8988T (cell line): ENCODE measurements at regions not wholly inside any gene's neighbourhood (a gene's known extent, or its start where the extent isn't known, plus 50 kb on each side); places are given as distances from the start of the nearest gene placed in this dataset.

Experiments
- DNase-seq: peaks from one replicate; pipeline ENCODE4 v3.0.0; 2011

GRCh38 chr5:175021841-175022625 is 297.7 kb downstream of the MSX2 start:
- DNase-seq: no peak

- no peak for DNase-seq
Measured at GRCh38 chr5:175021321-175021720, 296.9 kb downstream of the MSX2 start.

DNA sequence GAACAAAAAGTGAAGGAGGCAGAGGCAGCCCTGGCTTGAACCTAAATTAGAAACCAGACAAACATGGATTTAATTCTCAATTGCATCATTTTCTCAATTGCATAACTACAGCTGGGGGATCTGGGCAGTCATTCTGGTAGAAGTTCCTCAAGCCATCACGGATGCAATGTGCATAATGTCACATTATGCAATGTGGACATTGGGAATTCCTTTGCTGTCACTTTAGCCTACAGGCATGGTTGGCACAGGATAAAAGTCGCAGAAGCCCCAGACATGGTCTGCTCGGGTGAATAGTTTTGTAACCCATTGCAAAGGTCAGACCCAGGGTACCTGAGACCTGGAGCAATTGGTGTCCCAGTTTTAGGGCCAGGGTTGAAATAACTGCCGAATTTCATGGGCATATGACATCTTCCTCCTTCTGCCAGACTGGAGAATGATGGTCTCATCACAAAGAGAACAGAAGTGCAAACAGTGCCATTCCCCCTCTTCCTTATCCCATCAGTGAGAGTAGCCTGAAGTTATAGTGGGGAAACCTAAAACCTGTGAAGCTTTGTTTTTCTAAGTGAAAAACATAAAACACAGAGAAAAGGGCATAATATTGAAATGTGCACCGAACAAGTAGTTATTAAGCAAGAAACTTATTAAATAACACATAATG is 290.8 kb downstream of the MSX2 start:
- no peak for DNase-seq

DNA sequence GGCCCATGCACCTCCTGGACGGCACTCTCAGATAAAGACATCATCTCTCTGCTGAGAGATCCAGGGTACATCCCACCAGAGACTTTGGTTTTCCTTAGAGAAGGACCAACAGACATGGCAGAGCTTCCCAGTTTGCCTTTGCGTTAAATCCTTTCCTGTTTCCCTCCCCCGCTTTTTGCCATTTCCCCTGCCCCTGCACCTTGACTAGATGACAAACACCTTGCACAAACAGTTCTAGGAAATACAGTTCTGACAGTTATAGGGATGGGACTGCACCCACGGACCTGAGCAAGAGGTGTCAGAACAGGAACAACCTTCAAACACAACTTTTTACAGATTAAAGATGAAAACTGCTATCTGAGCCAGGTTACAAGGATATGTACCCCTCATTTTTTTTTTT is 288.9 kb downstream of the MSX2 start:
- DNase-seq: no peak

DNA sequence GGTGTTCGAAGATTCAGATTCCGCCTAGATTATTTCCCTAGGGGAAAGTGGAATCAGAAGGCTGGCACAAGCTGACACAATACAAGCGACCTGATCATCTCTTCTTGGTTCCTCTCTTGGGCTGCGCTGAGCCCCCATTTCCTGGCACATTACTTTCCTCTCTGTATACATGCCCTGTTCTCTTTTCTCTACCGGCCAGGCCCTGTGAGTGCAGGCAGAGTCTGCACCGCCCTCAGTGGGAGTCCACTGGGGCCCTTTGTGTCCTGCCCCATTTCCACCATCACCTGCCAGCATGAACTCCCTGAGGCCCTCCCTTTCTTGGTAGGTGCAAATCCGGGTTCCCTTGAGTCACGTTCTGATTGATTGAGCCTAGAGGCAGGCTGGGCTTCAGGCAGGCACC is 287.9 kb downstream of the MSX2 start:
- no peak for DNase-seq

GRCh38 chr5:175003531-175003930 is 279.1 kb downstream of the MSX2 start:
- no peak for DNase-seq

DNA sequence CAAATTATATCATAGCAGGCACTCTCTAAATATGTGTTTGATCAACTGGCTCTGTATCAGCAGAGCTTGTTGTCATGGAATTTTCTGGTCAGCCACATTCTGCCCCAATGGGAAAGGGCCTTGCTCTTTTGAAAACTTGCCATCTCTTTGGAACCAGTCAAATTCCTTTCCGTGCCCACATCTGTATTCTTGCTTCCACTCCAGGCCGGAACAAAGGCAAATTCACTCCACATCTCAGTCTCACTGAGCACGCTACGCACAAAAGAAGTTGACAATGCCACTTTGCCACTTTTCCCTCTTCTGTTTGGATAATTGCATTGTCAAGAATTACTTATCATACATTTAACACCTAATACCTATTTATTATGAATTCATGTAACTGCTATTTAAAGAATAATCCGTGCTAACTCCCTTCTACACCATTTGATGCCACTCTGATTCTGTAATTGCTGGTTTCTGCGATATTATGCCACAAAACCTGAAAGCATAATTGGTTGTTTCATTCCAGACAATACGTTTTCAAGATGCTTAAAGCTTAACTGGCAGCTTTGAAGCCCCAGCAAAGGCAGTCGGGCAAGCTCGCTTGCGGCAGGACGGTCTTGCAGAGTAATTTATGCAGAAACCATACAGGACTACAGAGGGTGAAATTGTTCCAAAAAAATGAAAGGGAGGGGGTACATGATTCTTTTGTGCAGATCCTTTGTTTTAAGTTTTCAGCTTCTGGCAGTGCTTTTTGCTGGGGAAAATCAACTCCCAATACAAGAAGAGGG is 277.7 kb downstream of the MSX2 start:
- no peak for DNase-seq

DNA sequence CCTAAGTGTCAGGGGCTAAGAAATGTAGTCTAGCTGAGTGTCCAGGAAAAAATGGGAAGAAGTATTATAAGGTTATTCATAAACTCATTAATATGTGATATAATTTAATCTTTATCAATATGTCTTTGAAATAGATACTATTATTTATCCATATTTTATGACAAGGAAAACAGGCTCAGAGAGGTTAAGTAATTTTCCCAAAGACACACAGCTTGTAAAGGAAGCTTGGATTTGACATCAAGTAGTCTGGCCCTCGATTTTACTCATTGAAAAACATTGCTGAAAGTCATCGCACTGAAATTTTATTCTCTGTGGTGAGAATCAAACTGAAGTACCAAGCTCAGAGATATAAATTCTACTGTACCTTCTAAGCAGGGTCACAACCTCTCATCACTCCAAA is 276.9 kb downstream of the MSX2 start:
- no peak for DNase-seq

DNA sequence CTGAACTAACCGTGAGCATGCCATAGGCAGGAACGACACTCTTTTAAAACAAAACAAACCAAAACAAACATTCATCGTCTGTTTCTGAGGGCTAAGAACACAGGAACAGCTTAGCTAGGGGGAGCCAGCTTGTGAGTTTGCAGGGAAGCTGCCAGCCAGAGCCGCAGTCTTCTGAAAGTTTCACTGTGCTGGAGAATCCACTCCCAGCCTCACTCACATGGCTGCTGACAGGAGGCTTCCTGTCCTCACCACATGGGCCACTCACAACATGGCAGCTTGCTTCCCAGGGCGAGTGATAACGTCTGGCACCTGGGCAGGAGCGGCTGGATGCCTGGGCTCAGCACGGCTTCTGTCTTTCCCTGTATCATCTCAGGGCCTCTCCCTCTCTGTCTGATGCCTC is 275.2 kb downstream of the MSX2 start:
- DNase-seq: no peak

GRCh38 chr5:174998131-174998730 is 273.8 kb downstream of the MSX2 start:
- no peak for DNase-seq

- no peak for DNase-seq
Measured at GRCh38 chr5:174997688-174998087, 273.3 kb downstream of the MSX2 start.

- no peak for DNase-seq
Measured at GRCh38 chr5:174996941-174997340, 272.6 kb downstream of the MSX2 start.

- DNase-seq: no peak
Measured at GRCh38 chr5:174995827-174996226, 271.4 kb downstream of the MSX2 start.

DNA sequence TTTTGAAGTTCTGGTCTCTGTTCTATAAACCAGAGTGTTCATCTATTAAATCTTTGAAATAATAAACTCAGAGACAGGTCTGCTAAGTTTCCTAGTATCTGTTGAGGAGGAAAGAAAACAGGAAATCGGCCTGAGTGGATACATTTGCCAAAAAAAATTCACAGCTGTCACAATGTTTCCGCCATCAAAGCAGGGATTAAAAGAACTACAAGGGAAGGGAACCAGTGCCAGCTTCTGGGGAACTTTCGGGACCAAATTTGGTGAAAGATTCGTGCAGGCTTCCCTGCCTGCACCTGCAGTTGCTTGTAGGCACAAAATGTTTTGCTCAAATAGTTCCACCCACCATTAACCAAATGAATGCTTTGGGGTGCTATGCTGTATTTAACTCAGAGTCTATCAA is 267.5 kb downstream of the MSX2 start:
- no peak for DNase-seq

- DNase-seq: no peak
Measured at GRCh38 chr5:174990909-174991308, 266.5 kb downstream of the MSX2 start.

GRCh38 chr5:174987443-174988012 is 263.1 kb downstream of the MSX2 start:
- no peak for DNase-seq

GRCh38 chr5:174984863-174985262 is 260.5 kb downstream of the MSX2 start:
- no peak for DNase-seq

- DNase-seq: no peak
Measured at GRCh38 chr5:174982485-174982884, 258.1 kb downstream of the MSX2 start.

DNA sequence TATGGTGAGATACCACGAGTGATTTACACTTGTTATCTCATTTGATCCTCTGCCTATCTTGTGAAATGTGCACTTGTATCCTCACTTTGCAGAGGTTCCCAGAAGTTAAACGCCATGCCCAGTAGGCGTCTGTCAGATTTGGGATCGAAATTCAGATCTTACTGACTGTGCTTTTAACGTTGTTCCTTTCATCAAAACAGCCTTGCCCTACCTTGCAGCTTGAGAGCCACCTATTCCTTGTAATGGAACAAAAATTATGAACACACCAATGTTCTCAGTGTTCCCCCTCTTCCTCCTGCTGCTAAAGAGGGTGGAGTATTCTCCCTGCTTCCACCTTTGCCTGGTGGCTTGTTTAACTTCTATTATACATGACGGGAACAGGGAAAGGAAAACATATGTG is 257.0 kb downstream of the MSX2 start:
- DNase-seq: no peak

GRCh38 chr5:174980952-174981351 is 256.6 kb downstream of the MSX2 start:
- DNase-seq: no peak

DNA sequence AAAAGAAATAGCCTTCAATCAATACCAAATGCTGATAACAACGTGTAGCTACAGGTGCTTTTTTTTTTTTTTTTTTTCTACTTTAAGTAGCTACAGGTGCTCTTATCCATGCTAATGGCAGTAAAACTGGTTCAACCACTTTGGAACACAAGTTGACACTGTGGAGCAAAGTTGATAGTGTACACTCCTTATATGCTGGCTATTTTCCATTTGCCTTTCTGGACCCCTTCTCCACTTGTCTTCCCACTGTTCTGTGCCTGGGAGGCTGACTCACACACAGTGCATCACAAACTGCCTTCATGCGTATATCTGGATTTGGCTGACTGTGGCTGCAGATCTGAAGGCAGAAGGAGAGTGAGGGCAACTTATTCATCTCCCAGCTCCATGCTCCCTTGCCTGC is 247.9 kb downstream of the MSX2 start:
- no peak for DNase-seq

DNA sequence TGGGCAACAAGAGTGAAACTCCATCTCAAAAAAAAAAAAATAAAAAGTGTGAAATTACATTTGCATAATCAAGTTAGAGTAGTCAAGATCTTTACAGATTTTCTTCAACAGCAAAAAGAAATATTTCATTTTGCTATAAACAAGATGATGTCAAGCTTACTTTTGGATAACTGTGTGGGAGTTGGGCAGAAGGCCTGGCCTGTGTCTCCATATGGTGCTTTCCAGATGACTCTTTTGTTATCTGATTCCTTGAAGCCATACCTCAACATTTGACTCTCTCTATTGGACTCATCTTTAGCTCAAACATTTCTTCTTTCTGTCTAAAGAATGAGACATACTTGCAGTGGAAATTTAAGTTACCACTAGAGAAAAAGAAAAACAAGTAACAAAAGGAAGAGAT is 246.8 kb downstream of the MSX2 start:
- DNase-seq: no peak

GRCh38 chr5:174970502-174970901 is 246.1 kb downstream of the MSX2 start:
- DNase-seq: no peak
